Right cardiac atrium (tissue), 5 donors: ENCODE measurements at regions not wholly inside any gene's neighbourhood (a gene's known extent, or its start where the extent isn't known, plus 50 kb on each side); places are given as distances from the start of the nearest gene placed in this dataset.
"Not testable (repeated sequence)": the region's sequence is repeated elsewhere in the genome, so short reads cannot be mapped to it uniquely, and the experiment has no call there.

Experiments used
- ATAC-seq, 2 donors: fragments of 200-7000 bp; cut with Tn5 transposase; one replicate each; pipeline versions ENCODE4 v1.8.0 to v1.9.1; 2020; ENCODE audit warnings: moderate library complexity in 2 of 2, mild to moderate bottlenecking in 1 of 2
- DNase-seq, 3 donors: peaks; one replicate each; pipeline ENCODE4 v3.0.0-alpha.2; 2020
- H3K27ac ChIP-seq: one replicate; pipeline ENCODE4 v1.5.1; 2013; ENCODE audit warnings: mild to moderate bottlenecking, low read length, control low read depth, moderate library complexity
- H3K27me3 ChIP-seq: one replicate; pipeline ENCODE4 v1.6.1; 2013; ENCODE audit not compliant: control insufficient read depth, insufficient read depth
- H3K4me1 ChIP-seq: one replicate; pipeline ENCODE4 v1.6.1; 2013; ENCODE audit warnings: low read length; ENCODE audit not compliant: control insufficient read depth, insufficient read depth
- H3K4me3 ChIP-seq: one replicate; pipeline ENCODE4 v1.5.1; 2013; ENCODE audit warnings: low read length, control low read depth
- H3K9me3 ChIP-seq: one replicate; pipeline ENCODE4 v1.6.1; 2013; ENCODE audit warnings: low read length; ENCODE audit not compliant: control insufficient read depth
- WGBS: extraction: QIAGEN DNeasy Blood & Tissue Kit; methylation state at CpG from one replicate; pipeline ENCODE4 v1.1.7; 2013; 5-methylcytosine and 5-hydroxymethylcytosine counted together
- intact Hi-C, 4 donors: fragments of 100-400 bp; cut with DNase I; formaldehyde crosslinking; loops; one replicate each; pipeline versions ENCODE4 v1.11.0 to v1.14.0; 2022 to 2023
- donor health status: healthy with polysubstance abuse.
- donor health status: DM: no; HTN: yes; CAD: no.
- donor health status: DM: no; HTN: no; CAD: no.
- donor health status: DM: no; HTN: yes; CAD: no; lungs with severe emphysema.
- donor health status: DM: yes; HTN: yes; CAD: no.

DNA sequence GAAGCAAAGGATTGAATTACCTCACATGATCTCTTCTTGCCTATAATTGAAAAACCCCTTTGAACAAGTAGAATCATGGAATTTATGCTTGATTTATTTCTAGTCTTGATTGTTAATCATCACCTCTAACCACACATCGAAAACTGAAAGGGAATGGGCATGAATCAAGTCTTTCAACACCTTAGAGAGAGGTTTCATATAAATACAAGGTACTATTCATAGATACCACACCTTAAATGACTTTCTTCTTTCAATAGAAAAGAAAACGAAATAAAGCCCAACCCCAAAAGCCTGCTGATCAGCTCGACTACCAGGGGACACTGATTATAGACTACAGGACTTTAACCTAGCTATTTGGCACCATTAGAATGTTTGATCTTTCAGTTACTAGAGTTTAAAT, 128.6 kb upstream of the PTPRZ1 start:
- Histone ChIP-seq H3K4me1 (no peaks in the 10 kb centered on the region), H3K9me3 (no peaks in the 10 kb centered on the region), H3K4me3 (no peak overlapping the region), H3K27me3 (no peaks in the 10 kb centered on the region), H3K27ac (no peak overlapping the region)
- DNase-seq (no peak), ATAC-seq (no peak)
- 62% methylated on average over 3 of the region's 3 CpGs for WGBS
- intact Hi-C loops: no loop called here

DNA sequence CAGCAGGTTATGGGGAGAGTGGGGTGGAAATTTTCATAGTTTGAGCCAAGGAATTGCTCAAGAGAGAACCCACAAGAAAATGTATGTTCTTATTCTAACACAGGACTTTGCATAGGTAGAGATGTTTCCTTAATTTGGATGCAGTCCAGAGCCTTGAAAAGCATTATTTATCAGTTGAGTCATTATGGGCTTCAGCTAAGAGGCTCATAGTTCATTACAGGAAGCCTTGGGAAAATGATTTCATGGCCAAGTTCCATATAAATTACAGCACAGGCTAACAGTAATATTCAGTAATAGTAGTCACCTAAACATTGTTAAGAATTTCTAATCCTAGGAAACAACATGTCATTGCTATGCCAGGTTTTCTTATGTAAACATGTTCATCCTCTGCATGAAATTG, 131.1 kb upstream of the PTPRZ1 start:
- no peak for ATAC-seq
- H3K4me3 ChIP-seq: no peak overlapping the region
- no peaks in the 10 kb centered on the region for H3K9me3 ChIP-seq
- no peak for DNase-seq
- intact Hi-C loops: no loop called here
- no peak overlapping the region for H3K27ac ChIP-seq
- H3K4me1 ChIP-seq: no peaks in the 10 kb centered on the region
- H3K27me3 ChIP-seq: no peaks in the 10 kb centered on the region

DNA sequence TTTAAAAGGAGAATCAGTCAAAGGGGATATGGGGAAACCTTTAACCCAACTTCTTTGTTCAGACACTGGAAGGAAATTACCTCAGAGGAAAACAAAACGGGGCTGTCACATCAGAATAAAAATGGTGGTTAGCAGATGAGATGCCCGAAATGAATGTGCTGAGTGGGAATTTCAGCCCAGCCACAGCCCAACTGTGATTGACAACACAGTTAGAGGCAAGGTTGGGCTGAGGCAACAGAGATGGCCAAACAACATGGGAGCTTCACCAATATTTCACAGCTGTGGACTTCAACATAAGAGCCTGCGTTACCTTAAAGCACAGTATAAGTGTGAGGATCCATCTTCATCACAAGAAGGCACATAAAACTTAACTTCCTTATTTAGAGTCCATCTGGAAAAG, 133.5 kb upstream of the PTPRZ1 start:
- no peak overlapping the region for H3K27ac ChIP-seq
- DNase-seq (no peak), ATAC-seq (no peak)
- H3K4me3 ChIP-seq: no peak overlapping the region
- no peaks in the 10 kb centered on the region for H3K4me1 ChIP-seq
- H3K9me3 ChIP-seq: no peaks in the 10 kb centered on the region
- no peaks in the 10 kb centered on the region for H3K27me3 ChIP-seq
- intact Hi-C loops: no loop called here
- WGBS: 54% methylated on average over 3 of the region's 3 CpGs

GRCh38 chr7:121730869-121731268, 142.1 kb upstream of the PTPRZ1 start:
- no peaks in the 10 kb centered on the region for H3K9me3 ChIP-seq
- intact Hi-C loops: no loop called here
- DNase-seq (no peak), ATAC-seq (no peak)
- no peak overlapping the region for H3K27ac ChIP-seq
- H3K4me3 ChIP-seq: no peak overlapping the region
- no peaks in the 10 kb centered on the region for H3K4me1 ChIP-seq
- no peaks in the 10 kb centered on the region for H3K27me3 ChIP-seq

- Histone ChIP-seq H3K27ac (no peak overlapping the region), H3K9me3 (no peaks in the 10 kb centered on the region), H3K27me3 (no peaks in the 10 kb centered on the region), H3K4me1 (no peaks in the 10 kb centered on the region), H3K4me3 (no peak overlapping the region)
- ATAC-seq (peak in 1 of 2 donors; percentile 50), DNase-seq (no peak)
- 36% methylated on average over 3 of the region's 3 CpGs for WGBS
- intact Hi-C loops: no loop called here
These were observed 158.2 kb upstream of the PTPRZ1 start for GRCh38 chr7:121714559-121715303.

- H3K27me3 ChIP-seq, DNase-seq, H3K27ac ChIP-seq, H3K4me3 ChIP-seq, intact Hi-C loops, H3K9me3 ChIP-seq, H3K4me1 ChIP-seq, ATAC-seq: not testable (repeated sequence)
- WGBS: 61% methylated on average over 5 of the region's 5 CpGs
These were observed 160.0 kb upstream of the PTPRZ1 start for GRCh38 chr7:121712961-121713360.

DNA sequence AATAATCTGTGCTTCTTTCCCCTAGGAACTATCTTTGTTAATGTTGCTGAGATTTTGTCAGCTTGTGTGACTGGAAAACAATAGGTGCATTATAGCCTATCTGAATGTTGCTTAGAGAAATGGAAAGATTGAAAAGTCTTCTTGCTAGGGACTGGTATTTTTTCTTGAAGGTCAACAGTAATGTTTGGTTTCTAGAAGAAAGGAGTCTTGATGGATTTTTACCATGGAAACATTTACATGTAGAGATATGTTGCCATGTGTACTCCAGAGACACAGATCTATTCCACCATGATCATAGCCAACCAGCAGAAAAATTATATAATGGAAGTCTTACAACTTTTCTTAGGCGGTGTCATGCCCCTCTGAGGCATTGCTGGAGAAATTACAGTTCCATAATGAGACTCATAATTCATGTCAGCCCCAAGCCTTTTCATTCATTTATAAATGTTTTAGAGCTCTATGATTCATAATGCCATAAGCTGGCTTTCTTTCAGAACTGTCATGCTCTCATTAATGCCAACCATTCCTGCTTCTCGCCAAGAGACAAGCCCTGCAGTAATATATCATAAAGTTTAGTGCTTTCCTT, 175.1 kb upstream of the PTPRZ1 start:
- Histone ChIP-seq H3K4me3 (no peak overlapping the region), H3K27ac (no peak overlapping the region), H3K27me3 (no peaks in the 10 kb centered on the region), H3K4me1 (no peaks in the 10 kb centered on the region), H3K9me3 (no peaks in the 10 kb centered on the region)
- intact Hi-C loops: no loop called here
- DNase-seq: no peak
- WGBS: 81% methylated on average over 2 of the region's 2 CpGs
- ATAC-seq: no peak

- 89% methylated on average over 1 of the region's 1 CpG for WGBS
These were observed 176.0 kb upstream of the PTPRZ1 start for GRCh38 chr7:121696954-121697353.

GRCh38 chr7:121689749-121690148, 183.2 kb upstream of the PTPRZ1 start:
- DNase-seq: no peak
- 45% methylated on average over 3 of the region's 3 CpGs for WGBS

More at GRCh38 chr7:121696954-121697353, 176.0 kb upstream of the PTPRZ1 start:
- H3K27me3 ChIP-seq: no peaks in the 10 kb centered on the region
- ATAC-seq (no peak), DNase-seq (no peak)
- H3K9me3 ChIP-seq: no peaks in the 10 kb centered on the region
- H3K4me3 ChIP-seq: no peak overlapping the region
- no peaks in the 10 kb centered on the region for H3K4me1 ChIP-seq
- H3K27ac ChIP-seq: no peak overlapping the region
- intact Hi-C loops: no loop called here

GRCh38 chr7:121681700-121682099, 191.3 kb upstream of the PTPRZ1 start:
- Histone ChIP-seq H3K4me3 (no peak overlapping the region), H3K27me3 (no peaks in the 10 kb centered on the region), H3K9me3 (no peaks in the 10 kb centered on the region), H3K4me1 (no peaks in the 10 kb centered on the region), H3K27ac (no peak overlapping the region)
- intact Hi-C loops: no loop called here
- DNase-seq (no peak), ATAC-seq (no peak)
- 92% methylated on average over 3 of the region's 3 CpGs for WGBS

More at GRCh38 chr7:121689749-121690148, 183.2 kb upstream of the PTPRZ1 start:
- Histone ChIP-seq H3K4me1 (no peaks in the 10 kb centered on the region), H3K27me3 (no peaks in the 10 kb centered on the region), H3K27ac (no peak overlapping the region), H3K4me3 (no peak overlapping the region), H3K9me3 (no peaks in the 10 kb centered on the region)
- intact Hi-C loops: no loop called here
- ATAC-seq: no peak

- DNase-seq (no peak), ATAC-seq (no peak)
- H3K9me3 ChIP-seq: no peaks in the 10 kb centered on the region
- intact Hi-C loops: no loop called here
- H3K4me1 ChIP-seq: no peaks in the 10 kb centered on the region
- no peaks in the 10 kb centered on the region for H3K27me3 ChIP-seq
- WGBS: 64% methylated on average over 3 of the region's 3 CpGs
- no peak overlapping the region for H3K27ac ChIP-seq
- no peak overlapping the region for H3K4me3 ChIP-seq
These were observed 196.8 kb upstream of the PTPRZ1 start for GRCh38 chr7:121676168-121676567.
